ENCODE measurements at regions not wholly inside any gene's neighbourhood (a gene's known extent, or its start where the extent isn't known, plus 50 kb on each side); places are given as distances from the start of the nearest gene placed in this dataset.

- in situ Hi-C loops (cut with HindIII; ENCODE audit: low pct_ligation_motif_present, low pct_unique_long_range_greater_than_20kb, low sequenced_read_pairs), result no loop called here
Measured at GRCh38 chr2:176552501-176553135, 283.4 kb downstream of the MTX2 start.

GRCh38 chr2:176553685-176554100 lies 284.5 kb downstream of the MTX2 start:
- in situ Hi-C loops (cut with HindIII; ENCODE audit: low pct_ligation_motif_present, low pct_unique_long_range_greater_than_20kb, low sequenced_read_pairs), result no loop called here
- peak; percentile 84 for DNase-seq

More at GRCh38 chr2:176552501-176553135, 283.4 kb downstream of the MTX2 start:
- no peak for DNase-seq

GRCh38 chr2:176554101-176555048 lies 285.1 kb downstream of the MTX2 start:
- in situ Hi-C loops (cut with HindIII; ENCODE audit: low pct_ligation_motif_present, low pct_unique_long_range_greater_than_20kb, low sequenced_read_pairs), result no loop called here
- DNase-seq, result peak; percentile 75

- in situ Hi-C loops (cut with HindIII; ENCODE audit: low pct_ligation_motif_present, low pct_unique_long_range_greater_than_20kb, low sequenced_read_pairs), result no loop called here
- no peak for DNase-seq
Measured at GRCh38 chr2:176555112-176555511, 285.9 kb downstream of the MTX2 start.

- no peak for DNase-seq
- in situ Hi-C loops (cut with HindIII; ENCODE audit: low pct_ligation_motif_present, low pct_unique_long_range_greater_than_20kb, low sequenced_read_pairs), result no loop called here
Measured at GRCh38 chr2:176555781-176556180, 286.5 kb downstream of the MTX2 start.

GRCh38 chr2:176556373-176556772 lies 287.1 kb downstream of the MTX2 start:
- in situ Hi-C loops (cut with HindIII; ENCODE audit: low pct_ligation_motif_present, low pct_unique_long_range_greater_than_20kb, low sequenced_read_pairs), result no loop called here
- no peak for DNase-seq

- DNase-seq, result no peak
- in situ Hi-C loops (cut with HindIII; ENCODE audit: low pct_ligation_motif_present, low pct_unique_long_range_greater_than_20kb, low sequenced_read_pairs), result no loop called here
Measured at GRCh38 chr2:176557821-176558220, 288.6 kb downstream of the MTX2 start.

- in situ Hi-C loops (cut with HindIII; ENCODE audit: low pct_ligation_motif_present, low pct_unique_long_range_greater_than_20kb, low sequenced_read_pairs), result no loop called here
- DNase-seq, result no peak
Measured at GRCh38 chr2:176558574-176559140, 289.4 kb downstream of the MTX2 start.

- in situ Hi-C loops (cut with HindIII; ENCODE audit: low pct_ligation_motif_present, low pct_unique_long_range_greater_than_20kb, low sequenced_read_pairs), result no loop called here
- no peak for DNase-seq
Measured at GRCh38 chr2:176560296-176560695, 291.1 kb downstream of the MTX2 start.

- in situ Hi-C loops (cut with HindIII; ENCODE audit: low pct_ligation_motif_present, low pct_unique_long_range_greater_than_20kb, low sequenced_read_pairs), result no loop called here
- no peak for DNase-seq
Measured at GRCh38 chr2:176561706-176562105, 292.5 kb downstream of the MTX2 start.

- in situ Hi-C loops (cut with HindIII; ENCODE audit: low pct_ligation_motif_present, low pct_unique_long_range_greater_than_20kb, low sequenced_read_pairs), result no loop called here
- no peak for DNase-seq
Measured at GRCh38 chr2:176562359-176563078, 293.3 kb downstream of the MTX2 start.

GRCh38 chr2:176565641-176566323 lies 296.5 kb downstream of the MTX2 start:
- DNase-seq, result no peak

GRCh38 chr2:176566496-176566895 lies 297.3 kb downstream of the MTX2 start:
- in situ Hi-C loops (cut with HindIII; ENCODE audit: low pct_ligation_motif_present, low pct_unique_long_range_greater_than_20kb, low sequenced_read_pairs), result no loop called here

More at GRCh38 chr2:176565641-176566323, 296.5 kb downstream of the MTX2 start:
- in situ Hi-C loops (cut with HindIII; ENCODE audit: low pct_ligation_motif_present, low pct_unique_long_range_greater_than_20kb, low sequenced_read_pairs), result no loop called here

GRCh38 chr2:176566961-176567360 lies 297.7 kb downstream of the MTX2 start:
- in situ Hi-C loops (cut with HindIII; ENCODE audit: low pct_ligation_motif_present, low pct_unique_long_range_greater_than_20kb, low sequenced_read_pairs), result no loop called here

More at GRCh38 chr2:176566496-176566895, 297.3 kb downstream of the MTX2 start:
- DNase-seq, result no peak

GRCh38 chr2:176567361-176567760 lies 298.1 kb downstream of the MTX2 start:
- no peak for DNase-seq
- in situ Hi-C loops (cut with HindIII; ENCODE audit: low pct_ligation_motif_present, low pct_unique_long_range_greater_than_20kb, low sequenced_read_pairs), result no loop called here

More at GRCh38 chr2:176566961-176567360, 297.7 kb downstream of the MTX2 start:
- no peak for DNase-seq

GRCh38 chr2:176569574-176569973 lies 300.3 kb downstream of the MTX2 start:
- in situ Hi-C loops (cut with HindIII; ENCODE audit: low pct_ligation_motif_present, low pct_unique_long_range_greater_than_20kb, low sequenced_read_pairs), result no loop called here
- DNase-seq, result no peak

- DNase-seq, result no peak
- in situ Hi-C loops (cut with HindIII; ENCODE audit: low pct_ligation_motif_present, low pct_unique_long_range_greater_than_20kb, low sequenced_read_pairs), result no loop called here
Measured at GRCh38 chr2:176573612-176574483, 304.6 kb downstream of the MTX2 start.
